NCI-H2107 treated with DMSO at 0.1 percent for 48 hours (cell line): ENCODE measurements at regions not wholly inside any gene's neighbourhood (a gene's known extent, or its start where the extent isn't known, plus 50 kb on each side); places are given as distances from the start of the nearest gene placed in this dataset.
"Not testable (repeated sequence)": the region's sequence is repeated elsewhere in the genome, so short reads cannot be mapped to it uniquely, and the experiment has no call there.

Source experiments
- DNase-seq: peaks from one replicate; lab custom pipeline; 2025; ENCODE audit not compliant: unreplicated experiment; lab: John Stamatoyannopoulos, UW

DNA sequence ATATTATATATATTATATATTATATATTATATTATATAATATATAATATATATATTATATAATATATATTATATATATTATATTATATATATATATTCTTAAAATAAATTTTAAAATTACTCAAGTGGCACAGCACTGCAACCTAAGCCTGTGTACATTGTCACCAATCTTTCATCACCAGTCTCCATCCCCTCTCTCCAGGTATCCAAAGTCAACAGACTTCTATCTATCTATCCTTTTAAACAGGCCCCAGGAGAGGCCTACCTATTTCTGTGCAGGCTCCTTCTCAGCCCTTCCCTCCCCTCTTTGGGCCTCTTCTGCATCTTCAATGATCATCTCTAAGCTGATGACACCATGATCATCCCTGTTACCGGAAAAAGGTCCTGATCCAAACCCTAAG lies 111.7 kb downstream of the RHOU start:
- DNase-seq, result no peak

DNA sequence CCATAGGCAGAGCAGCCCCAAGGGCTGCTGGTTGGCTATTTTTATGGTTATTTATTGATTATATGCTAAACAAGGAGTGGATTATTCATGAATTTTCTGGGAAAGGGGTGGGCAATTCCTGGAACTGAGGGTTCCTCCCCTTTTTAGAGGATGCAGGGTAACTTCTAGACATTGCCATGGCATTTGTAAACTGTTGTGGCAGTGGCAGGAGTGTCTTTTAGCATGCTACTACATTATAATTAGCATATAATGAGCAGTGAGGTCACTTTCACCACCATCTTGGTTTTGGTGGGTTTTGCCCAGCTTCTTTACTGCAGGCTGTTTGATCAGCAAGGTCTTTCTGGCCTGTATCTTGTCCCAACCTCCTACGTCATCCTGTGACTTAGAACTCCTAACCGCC lies 112.2 kb downstream of the RHOU start:
- DNase-seq, result not testable (repeated sequence)

DNA sequence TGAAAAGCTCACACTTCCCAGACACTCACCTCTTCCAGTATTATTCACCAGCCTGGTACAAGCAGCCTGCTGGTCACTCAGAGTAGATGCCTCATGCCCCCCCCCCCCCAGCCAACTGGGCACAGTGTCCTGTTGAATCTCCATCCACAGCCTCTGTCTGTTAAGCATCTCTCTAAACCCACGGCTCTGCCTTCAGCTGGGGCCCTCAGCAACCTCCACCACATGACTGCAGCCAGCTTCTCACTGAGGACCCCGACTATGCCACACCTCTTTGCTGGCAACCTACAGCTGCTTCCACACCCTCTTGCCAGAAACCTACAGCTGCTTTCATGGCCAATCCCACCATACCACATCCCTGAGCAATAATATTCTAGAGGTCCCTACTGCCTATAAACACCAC lies 113.1 kb downstream of the RHOU start:
- DNase-seq, result no peak

DNA sequence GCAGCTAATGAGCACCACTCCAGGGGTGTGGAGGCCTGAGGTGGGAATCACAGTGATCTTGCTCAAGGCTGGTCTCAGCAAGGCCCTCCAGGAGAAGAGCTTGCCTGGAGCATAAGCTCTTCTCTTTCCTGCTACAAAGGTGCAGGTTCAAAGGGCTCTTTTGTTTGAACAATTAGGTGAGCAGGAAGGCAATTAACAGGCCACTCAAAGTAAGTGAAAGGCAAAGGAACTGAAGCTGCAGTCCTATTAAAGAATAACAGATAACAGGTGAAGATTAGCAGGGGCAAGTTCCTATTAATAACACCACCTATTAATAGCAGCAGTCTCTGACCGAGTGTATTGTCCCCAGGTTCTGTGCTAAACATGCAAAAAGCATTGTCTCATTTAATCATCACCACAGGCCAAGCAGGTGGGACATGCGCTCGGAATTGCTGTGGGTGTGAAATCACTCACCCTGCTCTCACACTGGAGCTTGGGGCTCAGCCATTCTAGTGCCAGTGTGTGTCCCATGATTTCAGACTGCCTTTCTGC lies 113.8 kb downstream of the RHOU start:
- DNase-seq, result no peak

DNA sequence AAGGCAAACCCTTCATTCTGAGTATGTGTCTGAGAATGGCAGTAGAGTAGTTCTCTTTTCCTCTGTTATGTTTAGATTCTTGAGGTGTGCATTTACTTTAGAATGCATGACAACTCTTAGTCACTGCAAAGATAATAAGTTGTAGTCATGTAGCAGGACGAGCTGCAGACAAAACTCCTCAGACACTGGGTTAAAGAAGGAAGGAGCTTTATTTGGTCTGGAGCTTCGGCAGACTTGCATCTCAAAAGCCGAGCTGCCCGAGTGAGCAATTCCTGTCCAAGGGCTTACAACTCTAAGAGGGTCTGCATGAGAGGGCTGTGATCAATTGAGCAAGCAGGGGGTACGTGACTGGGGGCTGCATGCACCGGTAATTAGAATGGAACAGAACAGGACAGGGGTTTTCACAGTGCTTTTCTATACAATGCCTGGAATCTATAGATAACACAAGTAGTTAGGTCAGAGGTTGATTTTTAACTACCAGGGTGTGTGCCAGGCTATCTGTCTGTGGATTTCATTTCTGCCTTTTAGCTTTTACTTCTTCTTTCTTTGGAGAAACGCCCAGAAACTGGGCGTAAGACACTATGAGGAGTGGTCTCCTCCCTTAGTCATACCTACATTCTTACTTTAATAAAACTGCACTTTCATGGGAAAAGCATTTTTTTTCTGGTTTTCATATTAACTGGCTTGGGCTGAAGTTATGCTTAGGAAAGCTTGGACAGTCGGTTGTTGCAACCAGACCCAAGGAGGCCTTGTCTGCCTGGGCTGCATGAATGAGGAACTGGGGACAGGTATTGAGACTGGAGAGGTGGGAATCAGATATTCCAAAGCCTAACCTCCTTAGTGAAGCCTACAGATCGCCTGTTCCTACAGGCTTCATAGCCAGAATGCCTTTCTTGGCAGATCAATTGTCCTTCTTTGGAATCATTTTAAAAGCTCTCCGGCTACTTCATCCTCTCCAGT lies 115.1 kb downstream of the RHOU start:
- DNase-seq, result no peak

DNA sequence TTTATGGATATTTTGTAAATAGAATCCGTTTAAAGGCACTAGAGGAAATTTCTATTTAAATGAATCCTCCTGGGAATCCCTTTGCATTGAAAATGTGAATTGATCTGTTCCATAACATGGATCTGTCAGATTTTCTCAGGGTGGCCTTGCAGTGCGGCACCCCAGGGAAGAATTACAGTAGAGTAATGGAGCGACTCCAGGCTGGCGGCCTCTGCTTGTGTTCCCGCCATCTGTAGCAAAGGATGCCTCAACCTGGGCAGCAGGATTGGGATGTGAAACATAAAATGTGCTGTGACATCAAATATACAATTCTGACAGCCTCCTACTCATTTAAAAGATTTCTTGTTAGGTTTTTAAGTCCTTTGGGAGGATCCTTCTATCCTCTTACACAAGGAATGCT lies 115.9 kb downstream of the RHOU start:
- no peak for DNase-seq

DNA sequence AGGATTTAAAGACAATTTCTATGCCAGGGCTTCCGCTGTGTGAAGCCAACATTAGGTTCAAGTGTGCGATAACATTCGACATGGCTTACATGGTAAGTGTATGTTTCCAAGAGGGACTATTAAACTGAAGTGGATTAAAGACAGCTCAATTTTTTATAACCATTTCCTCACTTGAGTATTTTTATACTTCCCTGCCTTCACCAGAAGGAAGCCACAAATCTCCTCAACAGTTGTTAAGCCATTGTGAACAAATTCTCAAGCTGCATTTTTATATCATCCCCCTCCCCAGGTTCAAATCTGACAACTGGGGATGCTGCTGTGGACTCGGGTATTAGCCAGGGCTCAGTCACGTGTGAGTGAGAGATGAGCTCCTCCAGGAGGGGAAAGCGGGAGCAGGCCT lies 116.3 kb downstream of the RHOU start:
- DNase-seq, result no peak

DNA sequence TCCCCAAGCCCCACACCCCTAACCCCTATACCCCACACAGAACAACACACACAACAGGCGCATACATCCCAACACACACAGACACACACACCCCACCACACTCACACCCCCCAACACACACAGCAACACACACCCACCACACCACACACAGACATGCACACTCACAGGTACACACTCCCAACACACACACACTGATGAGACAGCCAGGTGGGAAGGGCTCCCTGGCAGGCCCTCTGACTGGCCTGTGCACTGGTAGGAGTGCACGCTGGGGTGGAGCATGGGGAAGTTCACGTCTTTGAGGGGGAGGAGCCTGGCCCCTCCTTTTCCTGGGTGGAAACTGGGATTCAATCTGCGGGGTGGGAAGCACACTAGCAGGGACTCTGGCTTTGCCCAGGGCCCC lies 116.7 kb downstream of the RHOU start:
- no peak for DNase-seq

DNA sequence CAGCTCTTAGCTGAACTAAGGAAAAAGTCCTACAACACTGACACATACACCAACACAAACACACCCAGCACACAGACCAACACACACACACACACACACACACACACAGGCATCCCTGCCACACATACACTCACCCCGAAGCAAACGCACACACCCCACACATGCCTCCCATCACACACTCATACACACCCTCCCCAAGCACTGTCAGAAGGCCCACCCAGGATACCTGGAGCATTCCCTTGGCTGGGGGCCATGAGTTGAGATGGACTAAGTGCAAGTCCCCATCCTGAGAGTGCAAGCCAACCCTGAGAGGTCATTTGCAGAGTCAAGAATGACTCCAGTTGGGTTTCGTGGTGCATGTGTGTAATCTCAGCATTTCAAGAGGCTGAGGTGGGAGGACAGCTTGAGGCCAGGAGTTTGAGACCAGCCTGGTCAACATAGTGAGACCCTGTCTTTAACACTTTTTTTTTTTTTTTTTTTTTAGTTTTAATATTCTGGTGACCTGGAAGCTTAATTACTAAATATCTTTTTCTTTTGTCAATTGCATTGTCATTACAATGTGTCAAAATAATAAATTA lies 117.3 kb downstream of the RHOU start:
- DNase-seq, result no peak

DNA sequence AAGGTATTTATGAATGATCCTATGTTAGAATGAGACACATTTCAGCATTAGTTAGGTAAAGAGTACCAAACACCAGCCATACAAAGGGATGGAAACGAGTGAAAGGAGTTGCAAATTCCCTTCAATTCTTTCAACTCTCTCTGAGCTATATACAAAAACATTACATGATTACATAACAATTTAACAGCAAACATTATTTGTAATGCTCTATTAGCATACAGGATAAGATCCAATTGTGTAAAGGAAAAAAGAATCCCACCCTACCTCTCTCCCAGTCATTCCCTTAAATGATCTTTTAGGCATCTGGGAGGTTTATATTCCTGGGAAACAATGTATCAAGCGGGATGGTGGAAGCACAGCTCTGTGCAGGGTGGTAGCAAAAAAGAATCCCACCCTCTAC lies 117.9 kb downstream of the RHOU start:
- DNase-seq, result no peak

DNA sequence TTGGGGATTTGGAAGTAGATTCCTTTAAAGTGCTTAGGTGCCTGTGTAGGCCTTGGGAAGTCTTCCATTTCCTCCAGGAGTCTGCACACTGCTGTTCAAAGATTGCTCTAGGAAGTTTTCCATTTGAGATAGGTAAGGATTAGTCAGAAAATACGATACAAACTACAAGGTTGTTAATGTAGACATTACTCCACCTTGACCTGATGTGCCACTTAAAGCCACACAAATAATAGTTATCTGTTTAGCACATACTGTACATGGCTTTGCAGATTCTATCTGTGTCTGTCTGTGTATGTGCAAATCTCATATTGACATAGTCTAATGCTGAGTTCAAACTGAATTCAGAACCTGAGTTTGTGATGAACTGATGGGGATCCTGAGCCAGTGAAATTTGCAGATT lies 118.4 kb downstream of the RHOU start:
- DNase-seq, result no peak

DNA sequence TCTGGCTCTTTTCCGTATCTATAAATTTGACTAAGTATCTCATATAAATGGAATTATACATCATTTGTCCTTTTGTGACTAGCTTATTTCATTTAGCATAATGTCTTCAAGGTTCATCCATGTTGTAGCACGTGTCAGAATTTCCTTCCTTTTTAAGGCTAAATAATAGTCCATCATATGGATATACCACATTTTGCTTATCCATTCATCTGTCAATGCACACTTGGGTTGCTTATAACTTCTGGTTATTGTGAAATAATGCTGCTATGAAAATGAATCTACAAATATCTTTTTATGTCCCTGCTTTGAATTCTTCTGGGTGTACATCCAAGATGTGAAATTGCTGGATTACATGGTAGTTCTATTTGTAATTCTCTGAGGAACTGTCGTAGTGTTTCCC lies 119.6 kb downstream of the RHOU start:
- no peak for DNase-seq

DNA sequence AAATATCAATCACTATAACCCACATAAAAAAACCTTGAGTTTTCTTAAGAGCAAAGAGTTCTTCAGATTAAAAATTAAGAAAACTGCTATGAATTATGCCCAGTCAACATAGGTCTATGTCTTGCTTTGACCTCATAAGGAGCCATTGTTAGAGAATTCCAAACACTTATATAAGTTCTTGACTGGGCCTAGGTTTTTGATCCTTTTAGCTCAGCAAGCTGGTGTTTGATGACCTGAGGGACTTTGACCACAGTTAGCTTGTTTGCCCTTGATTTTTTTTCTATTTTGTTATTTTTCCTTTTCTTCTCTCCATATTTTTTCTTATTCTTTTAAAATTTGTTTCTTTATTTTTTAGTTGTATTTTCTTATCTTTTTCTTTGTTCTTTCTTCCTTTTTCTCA lies 122.3 kb downstream of the RHOU start:
- no peak for DNase-seq

DNA sequence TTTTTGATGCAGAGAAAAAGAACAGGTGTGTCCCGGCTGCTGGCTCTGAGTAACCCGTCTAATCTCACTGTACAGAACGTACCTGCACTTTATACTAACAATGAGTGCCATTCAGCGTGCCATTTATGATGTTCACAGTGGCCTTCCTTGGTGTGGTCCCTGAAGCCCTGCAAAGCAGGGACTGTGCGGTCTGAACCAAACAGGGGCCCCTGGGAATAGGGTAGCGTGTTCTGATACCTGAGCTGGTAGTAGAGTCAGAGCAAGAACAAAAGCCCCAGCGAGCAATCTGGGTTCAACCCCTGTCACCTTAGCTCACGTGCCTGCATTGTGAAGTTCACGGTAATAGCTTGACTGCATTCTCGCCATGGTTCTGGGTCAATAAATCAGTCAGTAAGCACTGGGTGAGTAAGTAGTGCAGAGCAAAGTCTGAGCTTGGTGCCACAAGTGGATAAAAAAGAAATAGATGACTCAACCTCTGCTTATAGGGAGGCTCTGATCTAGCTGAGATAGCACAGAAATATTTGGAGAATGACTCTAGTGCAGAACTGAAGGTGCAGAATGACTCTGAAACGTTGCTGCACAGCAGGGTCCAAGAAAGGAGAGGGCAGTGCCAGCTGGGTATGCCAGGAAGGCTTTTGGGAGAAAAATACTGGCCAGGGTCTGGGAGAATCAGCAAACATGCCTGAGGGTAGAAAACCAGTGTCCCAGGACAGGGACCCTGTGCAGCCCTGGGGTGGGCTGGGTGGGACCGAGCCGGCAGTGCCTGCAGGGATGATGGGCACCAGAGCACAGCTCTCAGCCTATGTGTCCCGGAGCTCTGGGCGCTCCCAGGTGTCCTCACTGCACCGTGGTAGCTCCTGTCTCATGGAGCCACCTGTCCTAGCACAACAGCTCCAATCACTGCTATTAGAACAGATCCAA lies 125.9 kb downstream of the RHOU start:
- peak; percentile 90 for DNase-seq

DNA sequence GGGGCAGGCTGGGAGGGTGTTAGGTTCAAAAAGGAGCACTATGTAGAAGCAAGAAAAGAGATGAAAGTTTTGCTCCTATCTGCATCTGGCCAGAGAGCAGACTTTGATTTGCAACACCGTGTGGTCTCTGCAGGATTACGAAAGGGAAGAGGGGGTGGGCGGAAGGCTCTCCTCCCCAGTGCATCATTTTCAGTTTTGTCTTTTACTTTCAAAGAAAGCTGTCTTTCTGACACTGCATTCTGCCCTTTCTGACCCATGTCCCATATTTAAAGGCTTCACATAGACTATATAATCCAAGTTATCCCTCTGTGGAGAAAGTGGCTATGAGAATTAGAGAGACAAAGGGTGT lies 126.5 kb downstream of the RHOU start:
- no peak for DNase-seq

DNA sequence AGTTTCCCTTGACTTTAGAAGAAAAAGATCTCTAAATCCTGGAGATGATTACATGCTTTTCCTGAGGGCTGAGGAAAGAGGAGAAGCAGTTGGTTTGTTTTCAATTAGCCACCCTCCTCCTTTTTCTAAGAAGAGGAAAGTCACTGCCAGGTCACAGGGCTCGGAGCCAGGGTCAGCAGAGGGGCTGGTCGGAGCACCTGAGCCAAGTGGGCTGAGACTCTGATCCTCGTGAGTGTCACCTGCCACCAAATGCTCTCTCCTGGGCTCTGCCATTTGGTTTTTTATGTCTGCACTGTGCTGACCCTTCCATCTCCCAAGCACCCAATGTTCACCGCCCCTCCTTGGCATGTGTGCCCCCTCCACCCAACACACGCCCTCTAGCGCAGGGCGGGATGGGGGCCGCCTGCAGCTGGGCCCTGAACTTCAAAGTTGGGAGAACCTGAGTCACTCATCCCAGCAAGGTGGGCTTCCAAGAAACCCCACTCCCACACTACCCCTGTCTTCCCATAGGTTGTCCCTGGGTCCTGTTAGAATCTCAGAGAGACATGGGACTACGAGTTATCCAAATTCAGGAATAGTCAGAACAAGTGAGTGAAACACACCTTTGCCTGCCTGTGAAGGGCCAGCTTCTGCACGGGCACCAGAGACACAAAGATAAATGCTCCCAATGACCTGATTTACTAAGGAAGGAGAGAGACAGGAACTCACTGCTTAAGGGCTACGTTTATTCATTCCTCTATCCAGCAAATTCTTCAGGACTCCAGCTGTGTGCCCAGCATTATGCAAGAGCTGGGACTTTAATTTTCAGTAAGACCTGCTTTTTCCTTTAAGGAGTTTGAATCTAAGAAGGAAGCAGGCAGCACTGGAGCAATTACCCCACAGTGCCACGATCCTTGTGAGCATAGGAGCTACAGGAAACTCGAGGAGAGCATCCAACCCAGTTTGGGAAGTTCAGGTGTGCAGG lies 127.5 kb downstream of the RHOU start:
- no peak for DNase-seq

DNA sequence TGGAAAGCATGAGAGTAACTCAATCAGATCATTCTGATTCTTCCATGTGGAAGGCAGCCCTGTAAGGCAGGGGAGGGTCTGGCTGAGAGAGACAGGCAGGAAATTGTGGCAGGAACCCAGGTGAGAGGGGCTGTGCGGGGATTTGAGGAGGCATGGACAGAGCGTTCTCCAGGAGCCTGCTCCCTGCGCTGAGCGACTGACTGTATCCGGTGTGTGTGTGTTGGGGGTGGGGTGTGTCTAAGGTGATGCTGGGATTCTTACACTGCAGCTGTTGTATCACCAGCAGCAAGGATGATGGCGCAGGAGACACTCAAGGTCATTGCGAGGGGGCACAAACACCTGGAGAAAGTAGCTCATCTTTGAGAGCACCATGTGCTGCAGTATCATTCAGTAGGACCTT lies 128.5 kb downstream of the RHOU start:
- no peak for DNase-seq

DNA sequence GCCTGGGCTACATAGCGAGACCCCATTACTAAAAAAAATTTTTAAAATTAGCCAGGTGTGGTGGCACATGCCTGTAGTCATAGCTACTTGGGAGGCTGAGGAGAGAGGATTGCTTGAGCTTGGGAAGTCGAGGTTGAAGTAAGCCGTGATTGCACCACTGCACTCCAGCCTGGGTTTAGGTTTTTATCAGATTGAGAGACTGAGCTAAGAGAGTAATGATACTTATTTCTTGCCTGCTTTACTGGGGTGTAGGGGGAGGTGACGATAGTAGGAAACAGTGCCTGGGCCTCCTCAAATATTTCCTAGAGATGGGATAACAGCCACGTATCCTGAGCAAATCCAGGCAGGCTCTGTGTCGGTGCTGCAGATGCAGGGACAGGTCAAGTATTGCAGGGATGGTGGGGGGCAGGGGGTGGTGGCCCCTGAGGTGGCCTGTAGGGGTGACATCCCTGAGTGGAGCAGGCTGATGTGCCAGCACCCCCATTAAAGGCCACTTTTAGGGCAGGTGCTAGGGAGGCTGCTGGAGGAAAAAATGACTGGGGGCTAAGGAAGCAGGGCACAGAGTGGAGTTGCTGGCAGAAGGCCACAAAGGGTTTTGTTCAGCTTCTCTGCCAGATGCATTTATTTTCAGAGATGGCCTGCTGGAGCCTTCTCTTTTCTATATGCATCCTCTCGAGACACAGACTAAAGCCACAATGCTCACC lies 130.5 kb downstream of the RHOU start:
- DNase-seq, result peak; percentile 33

DNA sequence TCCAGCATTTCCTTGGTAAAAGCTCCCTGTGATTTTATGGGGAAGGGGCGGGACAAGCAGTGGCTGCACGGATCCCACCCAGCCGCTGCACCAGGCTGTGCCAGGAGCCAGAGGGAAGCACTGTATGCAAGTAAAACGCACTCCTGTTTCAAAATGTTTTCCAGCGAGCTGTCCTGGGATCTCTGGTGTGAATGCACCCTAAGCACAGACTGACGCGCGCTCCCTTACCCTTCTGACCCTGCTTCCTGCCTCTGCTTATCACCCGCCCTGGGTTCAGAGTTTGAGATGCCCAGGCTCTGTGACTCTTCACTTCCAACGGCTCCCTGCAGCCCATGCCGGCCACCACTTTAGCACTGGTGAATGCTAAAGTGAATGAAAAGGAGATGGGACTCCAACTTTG lies 131.2 kb downstream of the RHOU start:
- no peak for DNase-seq
